ENCODE measurements at regions not wholly inside any gene's neighbourhood (a gene's known extent, or its start where the extent isn't known, plus 50 kb on each side); places are given as distances from the start of the nearest gene placed in this dataset.

- TF ChIP-seq POLR2A (IDR thresholded peaks at IDR 0.05) (no peak), POLR2AphosphoS5 (IDR thresholded peaks at IDR 0.05) (no peak), CTCF (IDR thresholded peaks at IDR 0.05) (no peak), EP300 (IDR thresholded peaks at IDR 0.05; ENCODE audit: low read depth) (no peak)
These were observed 78.5 kb downstream of the MDH1 start for GRCh38 chr2:63667132-63667700.
